ENCODE measurements at regions not wholly inside any gene's neighbourhood (a gene's known extent, or its start where the extent isn't known, plus 50 kb on each side); places are given as distances from the start of the nearest gene placed in this dataset.

- TF ChIP-seq CTCF (IDR thresholded peaks at IDR 0.05): no peak
- no peak for TF ChIP-seq POLR2A (IDR thresholded peaks at IDR 0.05)
These were observed 139.0 kb upstream of the ZNF462 start for GRCh38 chr9:106723926-106724325.
